HG02938 (cell line): ENCODE measurements at regions not wholly inside any gene's neighbourhood (a gene's known extent, or its start where the extent isn't known, plus 50 kb on each side); places are given as distances from the start of the nearest gene placed in this dataset.

Source experiments
- ATAC-seq: cut with Tn5 transposase; IDR thresholded peaks from one replicate; pipeline ENCODE4 v1.9.1; 2021; ENCODE audit warnings: mild to moderate bottlenecking, moderate library complexity; ENCODE audit not compliant: unreplicated experiment

DNA sequence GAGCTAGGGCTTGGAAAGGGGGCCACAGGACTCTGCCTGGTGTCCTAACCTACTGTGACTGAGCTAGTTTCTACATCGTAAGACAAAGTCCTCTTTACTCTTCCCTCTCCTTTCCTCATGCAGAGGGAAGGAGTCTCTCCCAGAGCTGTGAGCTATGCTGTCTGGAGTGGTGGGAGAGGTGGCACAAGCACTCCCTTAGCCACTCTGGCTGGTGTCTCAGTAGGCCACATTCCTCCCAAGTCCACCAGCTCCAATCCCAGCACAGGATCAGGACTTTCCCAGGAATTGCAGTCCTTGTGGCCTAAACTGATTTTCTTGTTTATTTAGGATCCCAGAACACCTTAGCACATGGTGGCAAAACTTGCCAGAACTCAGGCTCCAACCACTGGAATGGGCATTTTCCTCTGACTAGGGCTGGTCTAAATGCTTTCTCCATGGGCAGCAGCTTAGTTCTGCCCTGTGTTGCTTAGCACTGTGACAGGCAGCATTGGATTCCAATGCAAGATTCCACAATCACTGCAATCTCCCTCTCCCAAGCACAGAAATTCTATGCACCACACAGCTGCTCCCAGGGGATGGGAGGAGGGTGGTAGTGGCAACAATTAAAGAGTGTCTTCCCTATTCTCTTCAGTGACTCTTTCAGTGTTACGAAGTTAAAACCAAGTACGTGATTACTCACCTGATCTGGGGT is 733.3 kb downstream of the HACE1 start:
- no peak for ATAC-seq

DNA sequence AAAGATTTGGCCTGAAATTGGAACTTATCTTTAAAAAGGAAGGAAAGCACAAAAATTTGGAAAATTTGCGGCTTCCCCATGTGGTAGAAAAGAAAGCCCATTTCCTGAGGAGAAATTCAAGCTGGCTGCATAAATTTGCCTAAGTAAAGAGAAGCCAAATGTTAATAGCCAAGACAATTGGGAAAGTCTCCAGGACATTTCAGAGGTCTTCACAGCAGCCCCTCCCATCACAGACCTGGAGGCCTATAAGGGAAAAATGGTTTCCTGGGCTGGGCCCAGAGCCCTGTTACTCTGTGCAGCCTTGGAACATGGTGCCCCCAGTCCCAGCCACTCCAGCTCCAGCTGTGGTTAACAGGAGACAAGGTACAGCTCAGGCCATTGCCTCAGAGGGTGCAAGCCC is 736.5 kb downstream of the HACE1 start:
- ATAC-seq, result no peak

DNA sequence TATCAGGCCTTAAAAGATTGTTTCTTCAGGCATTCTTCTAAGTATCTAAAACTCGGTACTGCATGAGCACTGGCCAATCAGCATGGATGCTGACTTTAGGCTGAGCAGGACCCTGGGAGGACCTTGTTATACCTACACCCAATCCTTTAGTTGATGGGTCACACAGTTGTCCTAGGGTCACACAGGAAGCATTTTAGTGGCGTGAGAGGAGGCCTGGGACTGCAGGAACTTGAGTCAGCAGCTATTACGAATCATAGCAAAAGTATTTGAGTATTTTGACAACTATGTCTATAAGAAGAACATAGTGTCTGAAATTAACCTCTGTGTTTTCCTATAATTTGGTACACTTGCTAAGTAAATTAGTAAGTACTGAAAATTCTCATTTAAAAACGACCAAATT is 741.4 kb downstream of the HACE1 start:
- no peak for ATAC-seq

DNA sequence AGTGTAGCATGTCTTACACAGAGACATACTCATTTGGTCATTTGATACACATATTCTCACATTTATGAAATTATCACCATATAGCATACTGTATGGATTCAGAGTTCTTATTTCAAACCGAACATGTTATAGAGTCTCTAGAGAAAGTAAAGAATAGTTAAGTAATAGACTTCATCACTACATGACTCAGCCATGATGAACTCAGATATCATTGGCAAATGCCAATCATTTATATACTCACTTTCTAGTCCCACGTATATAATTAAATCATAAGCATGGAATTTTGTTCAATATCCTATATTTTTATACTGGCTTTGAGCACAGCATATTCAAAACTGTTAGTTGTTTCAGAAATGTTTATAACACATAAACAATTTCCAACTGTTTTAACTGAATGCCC is 749.9 kb downstream of the HACE1 start:
- no peak for ATAC-seq

DNA sequence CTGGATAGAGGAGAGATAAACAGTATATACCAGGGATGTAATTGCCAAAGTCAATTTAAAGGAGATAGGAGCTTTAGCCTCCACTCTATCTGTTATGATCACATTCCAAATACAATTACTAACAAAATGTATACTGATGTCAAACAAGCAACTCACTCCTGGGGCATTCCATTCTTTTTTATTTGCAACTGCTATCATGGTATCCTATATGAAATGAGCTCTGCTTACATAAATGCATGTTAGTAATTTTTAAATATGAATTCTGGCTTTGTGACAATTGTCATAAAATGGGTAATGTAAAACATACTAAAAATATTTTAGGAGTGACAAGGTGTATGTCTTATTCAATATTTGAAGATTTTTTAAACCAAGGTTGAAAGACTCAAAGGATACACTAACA is 751.1 kb downstream of the HACE1 start:
- ATAC-seq, result no peak

DNA sequence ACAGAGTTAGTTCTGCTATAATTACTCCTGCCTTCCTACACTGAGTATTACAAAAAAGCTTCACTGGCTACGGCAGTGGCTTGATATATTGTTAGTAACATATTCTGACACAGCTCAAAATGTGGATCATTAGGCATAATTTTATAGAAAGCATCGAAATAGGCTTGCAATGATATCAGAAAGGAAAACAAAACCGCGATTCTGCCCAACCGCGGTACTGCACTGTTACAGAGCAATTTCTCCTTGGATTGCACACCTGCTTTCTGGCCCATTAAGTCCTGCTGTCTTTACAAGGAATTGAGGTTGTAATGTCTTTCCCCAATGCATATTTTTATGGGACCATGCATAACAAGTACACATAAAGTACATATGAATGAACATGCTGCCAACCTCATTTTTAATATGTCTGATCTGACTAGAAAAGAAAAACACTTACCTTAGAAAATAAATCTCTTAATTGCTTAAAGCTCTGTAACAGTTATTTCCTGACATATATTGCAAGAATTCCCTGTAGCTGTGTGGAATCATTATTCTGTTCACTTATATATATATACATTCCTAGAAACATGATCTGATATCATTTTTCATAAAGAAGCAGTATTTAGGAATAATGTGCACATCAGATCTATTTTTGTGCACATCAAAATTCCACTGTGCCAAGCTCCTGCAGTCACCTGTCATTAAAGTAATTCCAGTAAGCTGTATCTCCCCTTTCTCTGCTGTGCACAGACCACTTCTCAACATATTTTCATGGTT is 763.9 kb downstream of the HACE1 start:
- ATAC-seq, result no peak

DNA sequence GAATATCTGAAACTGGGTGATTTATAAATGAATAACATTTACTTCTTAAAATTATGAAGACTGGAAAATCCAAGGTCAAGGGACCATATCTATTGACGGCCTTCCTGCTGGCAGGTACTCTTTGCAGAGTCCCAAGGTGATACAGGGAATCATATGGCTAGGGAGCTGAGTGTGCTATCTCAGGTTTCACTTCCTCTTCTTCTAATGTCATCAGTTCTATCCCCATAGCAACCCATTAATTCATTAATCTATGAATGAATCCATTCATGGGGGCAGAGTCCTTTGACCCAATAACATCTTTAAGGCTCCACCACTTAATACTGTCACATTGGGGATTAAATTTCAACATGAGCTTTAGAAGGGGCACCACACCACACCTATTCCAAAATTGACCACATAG is 772.0 kb downstream of the HACE1 start:
- ATAC-seq, result no peak

DNA sequence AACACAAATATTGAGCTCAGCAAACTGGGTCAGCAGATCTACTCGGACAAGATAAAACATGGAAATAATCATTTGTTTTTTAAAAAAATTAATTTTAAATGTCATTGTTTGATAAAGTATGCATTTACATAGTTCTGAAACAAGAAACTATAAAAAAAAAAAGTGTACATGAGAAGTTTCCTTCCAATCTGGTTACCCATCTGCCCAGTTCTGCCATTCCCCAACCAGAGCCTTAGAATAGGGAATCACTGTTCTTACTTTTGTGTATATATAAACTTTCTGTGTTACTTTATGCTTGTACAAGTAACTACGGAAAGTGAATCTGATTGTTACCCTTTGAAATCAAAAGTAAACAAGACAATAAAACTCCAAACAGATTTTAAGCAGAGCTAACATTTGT is 791.4 kb downstream of the HACE1 start:
- ATAC-seq, result no peak

DNA sequence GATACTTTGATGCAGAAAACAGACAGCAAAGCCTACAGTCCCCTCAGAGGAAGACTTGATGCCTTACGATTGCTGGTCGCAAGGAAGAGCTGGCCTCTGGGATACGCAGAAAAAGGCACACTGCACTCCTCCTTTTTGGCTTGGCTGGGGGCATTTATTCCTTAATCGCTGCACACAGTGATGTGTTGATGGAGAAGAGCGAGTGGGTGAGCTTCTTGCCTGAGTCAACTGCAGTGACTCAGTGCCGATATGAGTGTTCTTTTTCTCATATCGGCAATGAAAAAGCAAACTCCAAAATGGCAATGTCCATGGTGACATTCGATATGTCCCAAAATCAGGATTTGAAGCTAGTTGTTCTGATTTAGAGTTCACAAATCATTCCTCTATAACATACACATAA is 794.8 kb downstream of the HACE1 start:
- no peak for ATAC-seq

DNA sequence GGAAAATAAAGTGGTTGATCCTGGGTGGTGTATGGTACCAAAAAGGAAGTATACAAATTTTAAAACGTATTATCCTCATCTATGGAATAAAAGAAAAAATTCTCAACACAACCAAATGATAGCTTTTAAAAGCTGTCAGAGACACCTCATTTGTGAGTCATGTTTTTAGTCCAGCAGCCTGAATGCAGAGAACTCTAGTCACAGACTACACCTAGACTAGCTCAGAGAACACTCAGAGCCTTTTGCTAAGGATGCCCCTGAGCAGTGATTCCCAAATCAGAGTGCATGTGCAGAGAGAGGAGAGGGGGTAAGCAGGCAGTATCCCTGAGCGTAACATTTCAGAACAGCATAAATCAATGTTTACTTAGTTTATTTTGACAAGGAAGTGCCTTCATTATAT is 809.3 kb downstream of the HACE1 start:
- ATAC-seq, result no peak

DNA sequence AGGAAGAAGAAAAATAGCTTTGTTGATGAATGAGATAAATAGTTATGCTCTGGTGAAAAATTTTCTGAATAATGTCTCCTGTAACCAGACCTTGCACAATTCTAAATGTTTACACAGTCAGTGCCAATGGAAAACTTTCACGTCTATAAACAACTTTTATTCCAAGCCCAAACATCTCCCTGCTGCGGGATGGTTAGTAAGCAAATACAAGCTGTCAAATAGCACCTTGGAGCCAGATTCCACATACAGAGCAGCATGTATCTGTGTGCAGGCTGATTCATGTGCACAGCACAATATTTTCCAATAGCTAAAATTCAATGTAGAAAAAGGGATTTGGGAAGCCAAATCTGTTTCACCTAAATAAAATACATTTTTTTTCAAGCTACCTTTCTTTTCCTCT is 813.3 kb downstream of the HACE1 start:
- no peak for ATAC-seq

DNA sequence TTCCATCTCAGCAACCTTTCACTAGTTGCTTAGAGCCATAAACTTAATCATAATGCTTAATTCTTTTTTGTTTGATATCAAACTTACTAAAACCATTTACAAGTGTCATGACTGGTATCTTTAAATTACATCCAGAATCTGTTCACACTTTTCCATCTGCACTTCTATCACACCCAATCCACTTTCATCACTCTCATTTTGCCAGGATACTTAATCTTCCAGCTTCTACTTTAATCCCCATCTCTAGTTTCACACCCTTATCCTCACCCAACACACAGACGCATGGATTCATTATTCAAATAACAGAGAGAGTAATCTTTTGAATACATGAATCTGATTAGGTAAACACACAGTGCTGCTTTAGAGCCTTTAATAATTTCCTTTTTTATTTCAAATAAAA is 828.4 kb downstream of the HACE1 start:
- no peak for ATAC-seq

DNA sequence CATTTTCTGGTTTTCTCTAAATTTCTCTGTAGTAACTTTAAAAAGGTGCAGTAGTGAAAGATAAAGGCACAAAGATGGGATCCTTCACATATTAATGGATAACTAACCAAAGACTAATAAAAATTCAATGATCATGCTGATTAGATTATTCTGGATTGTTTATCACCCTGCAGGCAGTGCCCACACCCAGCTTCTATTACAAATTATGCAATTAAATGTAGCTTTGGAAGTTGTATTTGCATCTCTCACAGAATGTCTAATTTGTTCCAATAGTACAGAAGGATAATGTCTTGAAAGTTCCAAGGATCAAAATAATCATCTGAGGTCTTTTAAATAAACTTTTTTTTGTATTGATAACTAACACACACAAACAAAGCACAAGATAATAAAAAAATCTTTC is 837.6 kb downstream of the HACE1 start:
- no peak for ATAC-seq

DNA sequence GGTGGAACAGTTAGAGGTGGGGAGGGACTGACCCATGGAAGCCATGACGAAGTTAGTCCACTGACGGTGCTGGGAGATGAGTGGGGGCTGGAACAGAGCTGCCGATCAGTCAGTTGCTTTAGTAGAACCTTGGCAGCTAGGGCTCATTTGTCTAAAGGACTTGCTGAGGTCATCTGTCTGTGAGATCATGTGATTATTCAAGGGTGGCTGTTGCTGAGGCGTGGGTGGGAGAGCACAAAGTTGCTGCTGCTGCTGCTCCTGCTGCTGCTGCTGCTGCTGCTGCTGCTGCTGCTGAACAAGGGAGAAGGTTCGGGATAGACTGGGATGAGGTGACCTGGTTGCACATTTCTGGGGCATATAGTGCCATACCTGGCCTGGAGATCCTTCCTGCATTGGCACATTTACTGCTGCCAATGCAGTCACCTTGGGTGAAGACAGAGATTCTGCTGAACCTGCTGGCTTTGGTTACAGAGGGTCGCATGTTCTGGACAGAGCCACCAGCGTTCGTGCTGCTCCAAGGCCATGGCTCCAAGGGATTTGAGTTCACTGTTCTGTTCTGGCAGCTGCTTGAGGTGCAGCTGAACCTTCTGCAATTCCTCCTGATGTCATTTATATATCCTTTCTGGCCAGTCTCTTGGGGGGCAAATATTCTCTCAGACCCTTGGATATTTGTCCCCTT is 840.5 kb downstream of the HACE1 start:
- no peak for ATAC-seq

DNA sequence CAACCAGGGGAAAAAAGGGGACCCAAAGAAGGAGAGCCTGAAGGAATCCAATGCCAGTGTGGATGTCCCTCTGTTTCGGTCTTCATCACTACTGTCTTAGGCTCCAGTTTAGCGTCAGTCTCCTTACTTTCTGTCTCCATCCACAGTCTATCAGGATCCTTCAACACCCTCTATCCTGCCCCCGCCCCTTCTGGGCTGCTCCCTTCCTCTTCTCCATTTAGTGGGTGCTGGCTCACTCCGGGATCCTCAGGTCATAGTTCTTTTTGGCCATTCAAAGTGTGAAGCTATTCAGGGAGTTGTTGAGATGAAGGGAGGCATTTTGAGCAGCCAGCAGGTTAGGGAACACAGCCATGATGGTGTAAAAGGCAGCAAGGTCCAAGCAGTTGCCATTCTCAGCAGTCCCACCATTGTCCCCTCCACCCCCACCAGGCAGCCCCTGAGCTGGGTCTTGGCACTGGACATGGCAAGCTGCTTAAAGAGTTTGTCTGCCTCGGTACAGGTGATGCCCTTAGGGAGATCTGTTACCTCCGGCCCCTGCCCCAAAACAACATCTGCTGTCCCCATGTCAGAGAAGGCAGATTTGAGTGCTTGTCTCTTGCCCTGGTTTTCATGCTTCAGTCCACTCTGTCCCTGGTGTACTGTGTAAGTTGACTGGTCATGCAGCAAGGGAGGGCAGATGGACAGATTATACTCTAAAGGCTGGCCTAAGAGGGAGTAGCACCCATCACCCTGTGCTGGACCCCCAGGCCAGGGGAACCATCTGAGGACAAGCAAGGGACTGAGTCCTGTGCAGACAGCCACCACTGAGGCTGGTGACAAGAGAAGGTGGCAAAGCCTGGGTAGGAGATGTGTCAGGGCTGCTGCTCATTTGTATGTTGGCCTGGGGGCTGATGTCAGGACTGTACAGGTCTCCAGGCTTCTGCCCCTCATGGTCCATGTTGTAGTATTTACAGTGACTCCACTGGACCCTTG is 842.0 kb downstream of the HACE1 start:
- no peak for ATAC-seq

DNA sequence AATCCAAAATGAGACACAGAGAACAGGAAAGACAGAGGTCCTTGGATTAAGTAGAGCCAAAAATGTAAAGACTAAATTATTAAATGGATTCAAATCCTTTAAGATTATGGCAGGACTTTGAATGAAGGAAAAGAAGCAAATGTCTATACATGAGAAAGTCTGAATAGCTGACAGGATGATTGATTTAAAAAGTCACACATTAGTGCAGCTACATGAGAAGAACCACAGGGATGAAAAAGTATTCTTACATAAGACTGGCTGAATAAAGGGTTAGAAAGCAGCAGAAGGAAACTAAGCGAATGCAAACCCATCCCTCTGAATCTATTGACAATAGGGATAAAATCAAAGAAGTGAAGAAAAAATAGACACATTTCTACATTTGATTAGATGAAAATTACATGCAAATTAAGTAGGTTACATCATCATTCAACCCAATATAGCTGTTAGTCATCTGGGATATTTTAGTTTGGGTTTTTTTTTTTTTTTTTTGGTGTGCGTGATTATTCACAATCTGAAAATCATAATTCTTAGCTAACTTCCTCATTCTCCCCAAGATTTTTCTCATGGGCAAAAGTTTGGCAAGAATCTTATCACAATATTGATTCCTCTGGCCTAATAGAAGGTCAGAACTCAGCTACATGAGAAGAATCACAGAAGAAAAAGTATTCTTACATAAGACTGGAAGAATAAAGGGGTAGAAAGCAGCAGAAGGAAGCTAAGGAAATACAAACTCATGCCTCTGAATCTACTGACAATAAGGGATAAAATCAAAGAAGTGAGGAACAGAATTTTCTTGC is 845.4 kb downstream of the HACE1 start:
- no peak for ATAC-seq

DNA sequence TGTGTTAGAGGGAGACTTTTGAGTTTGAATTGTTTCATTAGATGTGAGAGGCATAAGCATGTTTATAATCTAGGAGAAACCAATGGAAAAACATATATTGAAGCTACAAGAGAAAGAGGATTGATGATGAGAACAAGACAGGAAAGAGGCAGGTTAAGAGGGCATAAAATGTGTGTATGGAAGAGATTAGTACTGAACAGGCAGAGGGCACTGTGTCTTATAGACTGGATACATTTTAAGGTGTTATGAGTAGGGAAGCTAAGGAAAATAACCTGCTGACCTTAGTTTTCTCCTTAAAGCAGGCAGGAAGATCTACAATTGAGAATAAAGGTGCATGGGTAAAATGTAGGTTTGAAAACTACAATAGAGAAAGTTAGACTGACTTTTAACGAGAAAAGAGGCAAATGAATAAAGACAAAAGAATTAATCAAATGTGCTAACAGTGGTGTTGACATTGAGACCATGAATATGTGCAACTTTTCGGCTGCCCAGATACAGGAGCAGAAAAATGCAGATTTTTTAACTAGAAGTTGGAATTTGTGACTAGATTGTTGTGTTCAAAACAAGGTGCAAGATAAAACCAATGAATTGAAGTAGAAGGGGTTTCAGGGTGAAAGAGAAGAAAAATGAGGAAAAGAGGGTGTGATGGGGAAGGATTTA is 846.3 kb downstream of the HACE1 start:
- ATAC-seq, result no peak

DNA sequence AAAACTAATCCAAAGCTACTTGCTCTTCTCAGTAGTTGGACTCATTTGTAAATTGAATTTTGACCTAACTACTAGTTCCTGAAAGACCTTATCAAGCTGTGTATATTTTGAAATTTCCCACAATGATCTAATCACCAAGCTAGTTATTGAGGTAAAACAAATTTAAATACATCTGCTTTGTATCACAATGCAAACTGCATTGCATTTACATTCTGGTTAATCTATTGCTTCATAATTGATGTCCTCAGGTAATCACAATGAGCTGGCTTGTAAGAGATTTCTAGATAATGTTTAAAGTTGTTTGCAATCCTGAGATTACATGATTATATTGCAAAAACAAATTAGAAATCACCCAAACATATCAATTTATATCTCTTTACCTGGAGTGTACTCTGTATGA is 848.8 kb downstream of the HACE1 start:
- no peak for ATAC-seq

DNA sequence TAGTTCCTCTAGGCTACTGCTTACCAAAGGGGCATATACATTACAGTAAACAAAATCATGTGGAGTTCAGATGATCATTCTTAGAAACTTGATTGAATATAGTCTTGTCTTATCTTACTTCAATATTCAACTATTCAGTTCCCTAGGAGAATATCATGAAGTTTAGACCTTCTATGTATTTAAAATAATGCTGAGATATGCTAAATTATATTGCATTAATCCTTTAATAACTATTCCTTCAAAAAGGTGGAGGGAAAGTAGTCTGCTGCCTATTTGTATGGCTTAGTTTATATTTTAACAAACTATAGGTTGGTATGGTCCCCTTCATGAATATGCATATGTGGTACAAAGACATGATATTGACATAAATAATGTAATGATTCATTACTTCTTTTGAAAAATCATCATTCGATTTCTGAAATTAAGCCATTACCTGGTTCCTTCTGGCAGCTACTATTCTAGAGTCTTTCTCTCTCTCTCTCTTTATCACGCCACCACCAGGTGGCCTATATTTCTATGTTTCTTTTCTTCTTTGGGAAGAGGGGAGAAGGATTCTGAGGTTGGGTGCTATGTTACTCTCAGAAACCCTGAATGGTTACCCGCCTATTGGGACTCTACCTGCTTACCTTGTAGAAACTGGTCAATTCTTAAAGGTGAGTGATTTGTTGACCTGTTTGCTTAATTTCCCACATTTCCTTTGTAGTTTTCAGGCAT is 855.8 kb downstream of the HACE1 start:
- ATAC-seq, result no peak
